ENCODE measurements at regions not wholly inside any gene's neighbourhood (a gene's known extent, or its start where the extent isn't known, plus 50 kb on each side); places are given as distances from the start of the nearest gene placed in this dataset.
"Not testable (repeated sequence)": the region's sequence is repeated elsewhere in the genome, so short reads cannot be mapped to it uniquely, and the experiment has no call there.

GRCh38 chr16:35599429-35600160 lies 2140.2 kb downstream of the TP53TG3F start:
- Histone ChIP-seq H4K20me1 (ENCODE audit: insufficient read depth) (no peaks in the 10 kb centered on the region), H3K4me2 (ENCODE audit: low read length) (peak overlapping the region; percentile 75), H3K79me2 (ENCODE audit: insufficient read depth, low read length) (no peaks in the 10 kb centered on the region), H3K9ac (ENCODE audit: low read length) (peak overlapping the region; percentile 15), H3K9me2 (ENCODE audit: insufficient read depth) (no peaks in the 10 kb centered on the region), H2AFZ (ENCODE audit: low read depth, low read length, poor library complexity, severe bottlenecking) (peak overlapping the region; percentile 97), H3K36me3 (ENCODE audit: control insufficient read depth in 1 of 2, insufficient read depth in 2 of 2, low read length in 2 of 2) (no peaks in the 10 kb centered on the region), H3K4me1 (ENCODE audit: control insufficient read depth in 1 of 2, insufficient read depth in 2 of 2, low read length in 2 of 2) (peaks cover 7 to 19% of the 10 kb centered on the region in 2 experiments), H3K4me3 (replicated peaks in 1 of 2; ENCODE audit: low read depth in 1 of 2, low read length in 2 of 2) (peak overlapping the region in 1 of 2 experiments; percentile 53; a peak in 2 of 4 replicates), H3K27ac (ENCODE audit: low read depth, low read length) (0 out of 2 replicates have a peak overlapping the region, but pooled peaks have one; percentile 41), H3K27me3 (ENCODE audit: insufficient read depth, low read length) (no peaks in the 10 kb centered on the region), H3K9me3 (ENCODE audit: control insufficient read depth in 1 of 2, insufficient read depth in 1 of 2, low read depth in 1 of 2, low read length in 2 of 2) (no peaks in the 10 kb centered on the region)
- ChIA-PET POLR2A (no interaction called here), CTCF (no interaction called here), RAD21 (ENCODE audit: low non-redundant PET in 1 of 2, low total read pairs in 2 of 2, uncharacterized antibody in 2 of 2, unreplicated experiment in 2 of 2) (no interaction called here)
- TF ChIP-seq RAD21 (IDR thresholded peaks at IDR 0.05; ENCODE audit: low read depth) (no peak), ZFX (IDR thresholded peaks at IDR 0.05) (no peak), MAX (IDR thresholded peaks at IDR 0.05) (no peak), YY1 (IDR thresholded peaks at IDR 0.05; ENCODE audit: extremely low read depth, insufficient replicate concordance, low read depth, low read length) (no peak), EZH2phosphoT487 (IDR thresholded peaks at IDR 0.05; ENCODE audit: borderline replicate concordance) (no peak), POLR2AphosphoS5 (IDR thresholded peaks at IDR 0.05; ENCODE audit: low read depth, low read length) (no peak), ZBTB33 (IDR thresholded peaks at IDR 0.05; ENCODE audit: extremely low read depth, insufficient replicate concordance, low read length) (no peak), SRF (IDR thresholded peaks at IDR 0.05; ENCODE audit: low read depth) (no peak)
- intact Hi-C loops (cut with micrococcal nuclease), result loop anchor here (5.0 to 10.0 kb wide), 3 partner anchors 78 to 208 kb away; no protein-coding TSS in a partner anchor
- no TSS peak for BruUV-seq (replicated peaks)
- no peak for DNase-seq (ENCODE audit: low read depth, low spot score)
- ATAC-seq, result peak; percentile 13; the same call in 1 of the 2 replicates

GRCh38 chr16:35600161-35600555 lies 2140.7 kb downstream of the TP53TG3F start:
- intact Hi-C loops (cut with micrococcal nuclease), result loop anchor here (10.0 kb wide), 1 partner anchor 165 kb away; no protein-coding TSS in a partner anchor
- H3K27ac ChIP-seq (ENCODE audit: low read depth, low read length); RAD21 ChIA-PET (ENCODE audit: low non-redundant PET in 1 of 2, low total read pairs in 2 of 2, uncharacterized antibody in 2 of 2, unreplicated experiment in 2 of 2); H3K4me2 ChIP-seq (ENCODE audit: low read length); DNase-seq (ENCODE audit: low read depth, low spot score); H4K20me1 ChIP-seq (ENCODE audit: insufficient read depth); H3K9me3 ChIP-seq (ENCODE audit: control insufficient read depth in 1 of 2, insufficient read depth in 1 of 2, low read depth in 1 of 2, low read length in 2 of 2); H3K79me2 ChIP-seq (ENCODE audit: insufficient read depth, low read length); H2AFZ ChIP-seq (ENCODE audit: low read depth, low read length, poor library complexity, severe bottlenecking); H3K9ac ChIP-seq (ENCODE audit: low read length); H3K36me3 ChIP-seq (ENCODE audit: control insufficient read depth in 1 of 2, insufficient read depth in 2 of 2, low read length in 2 of 2); H3K9me2 ChIP-seq (ENCODE audit: insufficient read depth); H3K27me3 ChIP-seq (ENCODE audit: insufficient read depth, low read length); CTCF ChIA-PET; BruUV-seq (replicated peaks); H3K4me3 ChIP-seq (replicated peaks in 1 of 2; ENCODE audit: low read depth in 1 of 2, low read length in 2 of 2); POLR2A ChIA-PET; ATAC-seq: not testable (repeated sequence)
- H3K4me1 ChIP-seq (ENCODE audit: control insufficient read depth in 1 of 2, insufficient read depth in 2 of 2, low read length in 2 of 2), result peaks cover 7 to 19% of the 10 kb centered on the region in 2 experiments

Measured in HCT116 (cell line).